HG03354 (cell line): ENCODE measurements at regions not wholly inside any gene's neighbourhood (a gene's known extent, or its start where the extent isn't known, plus 50 kb on each side); places are given as distances from the start of the nearest gene placed in this dataset.

Source experiments
- ATAC-seq: cut with Tn5 transposase; IDR thresholded peaks from one replicate; pipeline ENCODE4 v1.9.1; 2021; ENCODE audit warnings: mild to moderate bottlenecking; ENCODE audit not compliant: unreplicated experiment, poor library complexity, severe bottlenecking

GRCh38 chr15:61685971-61686370 lies 374.3 kb downstream of the VPS13C start:
- no peak for ATAC-seq

GRCh38 chr15:61685534-61685933 lies 374.7 kb downstream of the VPS13C start:
- no peak for ATAC-seq

GRCh38 chr15:61684749-61685467 lies 375.3 kb downstream of the VPS13C start:
- ATAC-seq, result no peak

- ATAC-seq, result no peak
Measured at GRCh38 chr15:61682891-61683735, 377.1 kb downstream of the VPS13C start.

GRCh38 chr15:61681676-61682075 lies 378.6 kb downstream of the VPS13C start:
- no peak for ATAC-seq

- no peak for ATAC-seq
Measured at GRCh38 chr15:61681038-61681418, 379.2 kb downstream of the VPS13C start.

GRCh38 chr15:61680260-61681037 lies 379.8 kb downstream of the VPS13C start:
- ATAC-seq, result no peak

GRCh38 chr15:61671736-61672135 lies 388.5 kb downstream of the VPS13C start:
- ATAC-seq, result no peak

- no peak for ATAC-seq
Measured at GRCh38 chr15:61668444-61668843, 391.8 kb downstream of the VPS13C start.

- no peak for ATAC-seq
Measured at GRCh38 chr15:61661791-61662190, 398.5 kb downstream of the VPS13C start.

- no peak for ATAC-seq
Measured at GRCh38 chr15:61660579-61660978, 399.7 kb downstream of the VPS13C start.

GRCh38 chr15:61659566-61660190 lies 400.6 kb downstream of the VPS13C start:
- no peak for ATAC-seq

GRCh38 chr15:61657461-61657860 lies 402.8 kb downstream of the VPS13C start:
- ATAC-seq, result no peak

GRCh38 chr15:61656391-61656790 lies 403.9 kb downstream of the VPS13C start:
- no peak for ATAC-seq

- ATAC-seq, result no peak
Measured at GRCh38 chr15:61655881-61656280, 404.4 kb downstream of the VPS13C start.

GRCh38 chr15:61654918-61655317 lies 405.3 kb downstream of the VPS13C start:
- ATAC-seq, result no peak

- no peak for ATAC-seq
Measured at GRCh38 chr15:61654002-61654740, 406.1 kb downstream of the VPS13C start.

GRCh38 chr15:61653110-61653509 lies 407.1 kb downstream of the VPS13C start:
- ATAC-seq, result no peak

GRCh38 chr15:61651267-61651666 lies 409.0 kb downstream of the VPS13C start:
- no peak for ATAC-seq
